ENCODE measurements at regions not wholly inside any gene's neighbourhood (a gene's known extent, or its start where the extent isn't known, plus 50 kb on each side); places are given as distances from the start of the nearest gene placed in this dataset.

DNA sequence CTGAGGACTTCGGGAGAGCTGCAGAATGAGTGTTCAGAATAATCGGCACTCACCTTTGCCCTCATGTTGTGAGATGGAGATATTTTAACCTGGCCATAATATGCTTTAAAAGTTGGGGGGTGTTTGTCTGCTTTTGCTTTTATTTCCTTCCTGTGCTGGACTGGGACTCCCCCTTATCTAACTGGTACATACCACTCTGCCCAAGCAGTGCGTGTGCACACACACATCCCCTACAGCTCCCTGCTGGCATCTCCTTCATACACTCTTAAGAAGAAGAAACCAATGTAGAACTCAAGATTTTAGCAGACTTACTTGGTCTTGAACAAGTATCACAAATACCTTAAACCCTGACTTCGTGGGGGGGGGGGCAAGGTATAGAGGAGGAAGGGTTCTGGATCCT, 146.2 kb upstream of the DMRT1 start:
- no peak for DNase-seq

DNA sequence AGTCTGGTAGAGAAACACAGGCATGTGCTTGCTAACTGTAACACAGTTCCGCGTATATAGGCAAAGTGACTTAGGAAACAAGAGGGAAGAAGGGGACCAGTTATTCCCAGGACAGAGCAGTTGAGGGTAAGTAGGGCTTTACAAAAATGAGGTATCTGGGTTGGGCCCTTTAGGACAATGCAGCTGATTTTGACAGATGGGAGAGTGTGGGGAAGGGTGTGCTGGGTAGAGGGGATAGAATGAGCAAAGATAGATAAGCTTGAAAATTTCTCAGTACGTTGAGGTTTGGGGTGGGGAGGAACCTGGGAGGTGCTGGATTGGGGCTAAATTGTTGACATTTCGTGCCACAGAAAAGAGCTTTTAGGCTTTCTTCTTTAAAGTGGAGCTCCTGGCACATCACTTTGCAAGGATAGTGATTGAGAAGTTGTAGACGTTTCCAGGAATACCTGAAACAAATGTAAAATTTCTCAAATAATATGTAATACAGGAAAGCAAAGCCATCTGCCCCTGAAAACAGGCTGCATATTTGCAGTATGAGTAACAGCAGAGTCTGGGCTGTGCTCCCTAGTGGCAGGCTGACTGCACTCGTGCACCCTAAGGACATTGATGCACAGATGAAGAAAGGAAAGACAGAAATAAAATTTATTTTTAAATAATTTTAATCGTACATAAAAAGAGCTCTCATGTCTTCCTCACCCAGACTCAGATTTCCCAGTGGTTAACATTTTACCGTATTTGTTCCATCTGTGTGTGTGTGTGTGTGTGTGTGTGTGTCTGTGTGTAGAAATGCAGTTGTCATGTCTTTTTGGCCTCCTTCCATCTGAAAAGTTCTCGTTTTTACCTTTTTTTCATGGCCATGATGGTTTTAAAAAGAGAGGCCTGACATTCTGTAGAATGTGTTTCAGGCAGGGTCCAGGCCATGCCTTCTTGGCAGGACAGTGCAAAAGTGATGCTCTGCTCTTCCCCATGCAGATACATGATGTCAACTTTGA, 144.9 kb upstream of the DMRT1 start:
- DNase-seq: no peak

GRCh38 chr9:698276-698675, 143.2 kb upstream of the DMRT1 start:
- no peak for DNase-seq

DNA sequence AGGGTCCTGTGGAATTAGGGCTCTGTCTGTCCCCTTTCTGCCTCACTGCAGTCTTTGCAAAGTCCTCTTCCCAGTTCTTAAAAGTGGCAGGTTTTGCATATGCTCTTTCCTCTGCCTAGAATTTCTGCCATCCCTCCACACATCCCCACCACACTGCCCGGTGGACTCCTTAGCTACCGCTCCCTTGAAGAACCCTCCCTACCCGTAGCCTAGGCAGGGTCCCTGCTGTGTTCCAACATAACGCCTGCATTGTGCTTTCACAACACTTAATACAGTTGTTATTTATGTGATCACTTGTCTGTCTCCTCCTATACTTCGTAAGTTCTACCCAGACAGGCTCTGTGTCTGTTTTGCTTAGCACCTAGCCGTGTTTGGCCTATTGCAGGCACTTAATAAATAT, 142.5 kb upstream of the DMRT1 start:
- DNase-seq: no peak

DNA sequence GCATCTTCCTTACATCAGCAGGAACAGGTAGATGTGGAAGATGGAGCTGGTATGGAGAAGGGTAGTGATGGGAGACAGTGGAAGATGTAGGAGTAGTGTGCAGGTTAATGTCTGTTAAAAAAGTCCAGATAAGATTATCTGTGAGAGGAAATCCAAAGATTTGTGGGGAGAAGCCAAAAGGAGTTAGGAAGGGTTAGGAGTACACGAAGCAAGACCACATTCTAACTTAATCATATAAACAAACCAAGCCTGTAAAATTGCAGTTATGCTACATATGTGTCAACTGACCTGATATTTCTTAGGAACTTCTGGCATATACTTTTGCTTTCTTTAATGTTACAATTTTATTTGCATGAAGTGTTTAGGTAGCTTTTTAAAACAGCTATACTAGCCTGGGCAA, 142.1 kb upstream of the DMRT1 start:
- DNase-seq: no peak

- no peak for DNase-seq
Observed at GRCh38 chr9:700365-701282, 140.9 kb upstream of the DMRT1 start.

GRCh38 chr9:703392-703791, 138.1 kb upstream of the DMRT1 start:
- no peak for DNase-seq

DNA sequence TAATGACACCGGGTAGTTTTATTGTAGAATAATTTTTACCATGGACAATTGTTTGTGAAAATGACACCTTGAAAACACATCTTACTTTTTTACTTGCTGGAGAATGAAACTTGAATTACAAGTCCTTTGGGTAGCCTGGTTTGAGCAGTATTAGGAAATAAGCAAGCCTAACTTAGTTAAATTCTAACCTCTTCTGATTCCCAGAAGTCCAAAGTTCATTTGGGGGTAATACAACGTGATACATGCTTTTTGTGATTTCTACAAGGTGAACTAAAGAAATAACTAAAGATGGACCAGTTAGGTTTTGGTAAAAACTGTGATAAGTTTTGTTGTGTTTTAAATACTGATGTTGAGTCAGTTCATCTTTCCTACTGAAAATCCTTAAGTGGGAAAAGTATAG, 135.4 kb upstream of the DMRT1 start:
- DNase-seq: no peak

DNA sequence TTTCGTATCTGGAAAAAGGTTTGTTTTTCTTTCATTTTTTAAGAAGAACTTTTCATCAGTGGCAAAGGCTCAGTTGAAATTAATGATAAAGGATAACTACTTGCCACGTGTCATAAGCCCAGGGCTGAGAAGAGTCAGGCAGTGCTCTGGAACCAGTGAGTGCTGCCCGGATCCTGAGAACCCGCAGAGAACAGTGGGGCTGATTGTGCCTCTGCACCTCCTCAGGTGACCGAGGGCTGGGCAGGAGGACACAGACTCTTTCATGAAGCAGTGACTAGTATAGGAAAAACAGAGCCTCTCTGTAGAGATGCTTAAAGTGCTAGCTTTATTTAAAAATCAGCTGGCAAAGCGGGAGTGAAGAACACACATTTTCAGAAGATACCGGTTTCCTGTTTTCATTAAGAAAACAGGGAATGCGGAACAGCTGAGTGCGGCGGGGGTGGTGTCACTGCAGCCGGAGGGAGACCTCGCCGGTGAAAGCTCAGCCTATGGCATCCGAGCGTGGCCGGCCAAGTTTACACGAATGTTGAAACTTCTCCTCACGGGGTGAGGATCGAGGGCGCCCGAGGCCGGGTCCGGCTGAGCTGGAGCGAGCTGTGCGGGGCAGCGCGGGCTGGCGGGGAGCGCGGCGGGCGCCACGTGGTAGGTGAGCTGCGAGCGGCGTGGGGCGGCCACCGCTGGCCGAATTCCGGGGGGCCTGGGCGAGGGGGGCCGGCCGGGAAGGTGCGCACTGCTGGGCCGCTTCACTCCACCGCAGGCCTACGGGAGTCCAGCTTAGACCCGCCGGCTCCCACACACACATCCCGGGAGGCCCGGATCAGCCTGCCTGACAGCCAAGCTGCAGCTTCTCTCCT, 134.7 kb upstream of the DMRT1 start:
- no peak for DNase-seq

- DNase-seq: no peak
Observed at GRCh38 chr9:708182-708550, 133.3 kb upstream of the DMRT1 start.

- DNase-seq: no peak
Observed at GRCh38 chr9:708551-709432, 132.7 kb upstream of the DMRT1 start.

DNA sequence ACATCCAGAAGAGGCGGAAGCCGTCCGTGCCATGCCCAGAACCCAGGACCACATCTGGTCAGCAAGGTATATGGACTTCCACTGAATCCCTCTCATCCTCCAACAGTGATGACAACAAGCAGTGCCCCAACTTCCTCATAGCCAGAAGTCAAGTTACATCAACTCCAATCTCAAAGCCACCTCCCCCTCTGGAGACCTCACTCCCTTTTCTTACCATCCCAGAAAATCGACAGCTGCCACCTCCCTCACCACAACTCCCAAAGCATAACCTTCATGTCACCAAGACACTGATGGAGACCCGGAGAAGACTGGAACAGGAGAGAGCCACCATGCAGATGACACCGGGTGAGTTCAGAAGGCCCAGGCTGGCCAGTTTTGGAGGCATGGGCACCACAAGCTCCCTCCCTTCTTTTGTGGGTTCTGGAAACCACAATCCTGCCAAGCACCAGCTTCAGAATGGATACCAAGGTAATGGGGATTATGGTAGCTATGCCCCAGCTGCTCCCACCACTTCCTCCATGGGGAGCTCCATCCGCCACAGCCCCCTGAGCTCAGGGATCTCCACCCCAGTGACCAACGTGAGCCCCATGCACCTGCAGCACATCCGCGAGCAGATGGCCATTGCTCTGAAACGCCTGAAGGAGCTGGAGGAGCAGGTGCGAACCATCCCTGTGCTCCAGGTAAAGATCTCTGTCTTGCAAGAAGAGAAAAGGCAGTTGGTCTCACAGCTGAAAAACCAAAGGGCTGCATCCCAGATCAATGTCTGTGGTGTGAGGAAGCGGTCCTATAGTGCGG, 130.3 kb upstream of the DMRT1 start:
- no peak for DNase-seq

- DNase-seq: no peak
Observed at GRCh38 chr9:711761-712553, 129.5 kb upstream of the DMRT1 start.

- no peak for DNase-seq
Observed at GRCh38 chr9:712643-713042, 128.9 kb upstream of the DMRT1 start.

- DNase-seq: no peak
Observed at GRCh38 chr9:713091-713490, 128.4 kb upstream of the DMRT1 start.

- no peak for DNase-seq
Observed at GRCh38 chr9:714675-715074, 126.8 kb upstream of the DMRT1 start.

- no peak for DNase-seq
Observed at GRCh38 chr9:715300-715699, 126.2 kb upstream of the DMRT1 start.

GRCh38 chr9:715743-716400, 125.6 kb upstream of the DMRT1 start:
- DNase-seq: no peak

DNA sequence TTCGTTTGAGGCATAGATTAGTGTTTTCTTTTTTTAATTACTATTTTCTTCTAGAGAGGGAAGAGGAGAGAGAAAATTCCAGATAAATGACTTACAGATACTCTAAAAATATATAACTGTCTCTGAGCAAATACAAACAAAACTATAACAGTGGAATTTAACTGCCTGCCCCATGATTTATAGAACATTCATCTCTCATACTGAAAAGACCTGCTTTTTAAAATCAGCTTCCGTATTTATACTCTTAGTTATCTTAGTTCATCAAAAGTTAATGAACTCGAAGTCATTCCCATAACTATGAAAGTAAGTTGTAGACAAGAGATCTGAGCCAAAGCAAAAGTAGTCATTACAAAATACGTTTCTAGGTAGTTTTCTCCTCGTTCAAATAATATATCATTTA, 123.8 kb upstream of the DMRT1 start:
- no peak for DNase-seq
